Stimulated activated naive B cell treated with anti-CD40 and anti-IgM and Interleukin-4, amounts not matched to agents 10 μg/mL and 1 μg/mL and 100 μg/mL, for 72 hours (primary cell): ENCODE measurements at regions not wholly inside any gene's neighbourhood (a gene's known extent, or its start where the extent isn't known, plus 50 kb on each side); places are given as distances from the start of the nearest gene placed in this dataset.

Experiments used
- ATAC-seq, 2 donors: fragments of 150-1000 bp; cut with Tn5 transposase; replicated peaks; 2 replicates each; pipeline ENCODE4 v1.10.0; 2021; ENCODE audit warnings: moderate library complexity in 1 of 2
- DNase-seq: peaks from one replicate; pipeline ENCODE4 v3.0.0; 2021
- H3K27ac Mint-ChIP-seq: one replicate; pipeline ENCODE4 v1.8.0; 2022; ENCODE audit warnings: mild to moderate bottlenecking, mixed read lengths
- H3K27me3 Mint-ChIP-seq, 2 donors: one replicate each; pipeline ENCODE4 v1.8.0; 2022; ENCODE audit warnings: mixed read lengths in 2 of 2
- H3K36me3 Mint-ChIP-seq, 2 donors: one replicate each; pipeline ENCODE4 v1.8.0; 2022; ENCODE audit warnings: mixed read lengths in 2 of 2, mild to moderate bottlenecking in 1 of 2
- H3K4me1 Mint-ChIP-seq, 2 donors: one replicate each; pipeline ENCODE4 v1.8.0; 2022; ENCODE audit warnings: mixed read lengths in 2 of 2, mild to moderate bottlenecking in 1 of 2
- H3K4me3 Mint-ChIP-seq, 2 donors: one replicate each; pipeline ENCODE4 v1.8.0; 2022; ENCODE audit warnings: mild to moderate bottlenecking in 2 of 2, mixed read lengths in 2 of 2, moderate library complexity in 1 of 2
- H3K9me3 Mint-ChIP-seq, 2 donors: one replicate each; pipeline ENCODE4 v1.8.0; 2022; ENCODE audit warnings: mixed read lengths in 2 of 2, mild to moderate bottlenecking in 1 of 2

DNA sequence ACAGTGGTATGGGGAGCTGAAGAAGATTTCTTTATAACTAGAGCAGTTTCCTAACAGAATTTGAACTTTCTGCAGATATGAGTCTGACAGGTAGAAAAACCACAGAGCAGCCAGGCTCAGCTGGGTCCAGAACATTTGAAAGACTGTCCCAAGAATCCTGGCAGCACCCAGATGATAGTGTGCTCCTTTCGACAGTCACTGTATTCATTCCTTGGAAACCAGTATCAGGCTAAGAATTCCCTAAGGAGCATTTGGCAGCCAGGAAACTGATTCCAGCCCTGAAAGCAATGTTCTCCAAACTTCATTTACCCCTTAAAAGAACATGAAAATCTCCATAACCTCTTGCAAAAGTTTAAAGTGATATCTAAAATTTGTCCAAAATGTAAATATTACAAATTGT lies 123.0 kb upstream of the MTAP start:
- ATAC-seq: no peak
- no peak overlapping the region for H3K4me3 Mint-ChIP-seq
- H3K4me1 Mint-ChIP-seq: no peaks in the 10 kb centered on the region
- no peaks in the 10 kb centered on the region for H3K36me3 Mint-ChIP-seq
- H3K27ac Mint-ChIP-seq: no peak overlapping the region
- no peaks in the 10 kb centered on the region for H3K9me3 Mint-ChIP-seq
- no peak for DNase-seq
- H3K27me3 Mint-ChIP-seq: peaks cover 8 to 11% of the 10 kb centered on the region in 2 donors

DNA sequence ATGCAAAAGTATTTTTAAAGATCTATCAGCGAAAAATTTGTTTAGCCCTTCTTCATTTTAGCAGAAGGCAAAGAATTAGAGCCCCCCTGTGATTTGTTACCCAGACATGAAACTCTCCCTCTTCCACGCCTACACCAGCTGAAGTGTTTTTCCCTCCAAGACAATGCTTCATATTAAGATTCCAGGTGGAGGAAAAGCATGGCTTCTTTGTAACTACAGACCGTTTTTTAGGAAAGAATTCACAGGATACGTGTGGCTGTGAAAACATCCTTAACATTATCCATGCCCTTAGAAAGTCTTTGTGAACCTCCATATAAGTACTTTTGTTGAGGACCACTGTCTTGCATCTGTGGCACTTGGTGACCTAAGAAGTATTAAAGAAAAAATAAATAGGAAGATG lies 121.8 kb upstream of the MTAP start:
- DNase-seq (no peak), ATAC-seq (no peak)
- H3K9me3 Mint-ChIP-seq: no peaks in the 10 kb centered on the region
- peaks cover 0 to 2% of the 10 kb centered on the region in 2 donors for H3K4me1 Mint-ChIP-seq
- no peak overlapping the region for H3K27ac Mint-ChIP-seq
- peaks cover 4 to 5% of the 10 kb centered on the region in 2 donors for H3K27me3 Mint-ChIP-seq
- no peak overlapping the region for H3K4me3 Mint-ChIP-seq
- H3K36me3 Mint-ChIP-seq: no peaks in the 10 kb centered on the region

DNA sequence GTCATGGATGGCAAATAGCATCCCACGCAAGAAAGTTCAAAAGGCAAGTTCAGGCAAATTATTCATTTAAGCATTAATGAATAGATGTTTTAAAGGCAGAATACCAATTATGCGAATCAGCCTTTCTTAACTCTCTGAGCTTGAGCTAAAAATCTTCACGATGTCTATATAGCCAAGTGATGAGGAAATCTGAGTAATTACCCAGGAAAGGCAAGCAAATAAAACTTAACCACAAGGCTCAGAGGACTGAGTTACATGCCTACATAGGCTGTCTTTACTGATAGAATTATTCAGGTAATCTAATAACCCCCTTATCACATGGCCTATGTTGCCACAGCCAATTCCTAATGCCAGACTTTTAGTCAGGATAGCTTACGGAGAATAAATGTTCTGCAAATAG lies 120.8 kb upstream of the MTAP start:
- peaks cover 0 to 2% of the 10 kb centered on the region in 2 donors for H3K4me1 Mint-ChIP-seq
- no peak for DNase-seq
- no peak for ATAC-seq
- H3K27ac Mint-ChIP-seq: no peak overlapping the region
- H3K4me3 Mint-ChIP-seq: no peak overlapping the region
- no peaks in the 10 kb centered on the region for H3K36me3 Mint-ChIP-seq
- peaks cover 4 to 5% of the 10 kb centered on the region in 2 donors for H3K27me3 Mint-ChIP-seq
- no peaks in the 10 kb centered on the region for H3K9me3 Mint-ChIP-seq

DNA sequence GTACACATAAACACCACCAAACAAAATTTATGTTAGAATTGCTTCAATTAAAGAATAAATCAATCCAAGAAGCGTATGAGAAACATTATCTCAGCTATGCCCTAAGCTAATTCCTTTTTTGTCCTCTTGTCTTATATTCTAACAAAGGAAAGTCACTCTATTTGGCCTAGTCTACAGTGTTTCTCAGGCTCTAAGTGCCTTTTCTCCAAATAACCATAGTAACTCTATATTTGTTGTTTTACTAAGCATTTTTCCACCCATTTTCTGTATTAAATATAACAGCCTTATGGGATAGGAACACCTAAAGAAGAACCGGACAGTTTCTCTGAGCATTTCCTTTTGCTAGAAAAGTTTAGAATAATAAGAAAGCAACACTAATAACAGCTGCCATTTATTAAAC lies 120.1 kb upstream of the MTAP start:
- Mint-ChIP-seq H3K4me3 (no peak overlapping the region), H3K27me3 (peaks cover 4 to 5% of the 10 kb centered on the region in 2 donors), H3K27ac (no peak overlapping the region), H3K9me3 (no peaks in the 10 kb centered on the region), H3K36me3 (no peaks in the 10 kb centered on the region), H3K4me1 (peaks cover 0 to 2% of the 10 kb centered on the region in 2 donors)
- ATAC-seq (no peak), DNase-seq (no peak)

DNA sequence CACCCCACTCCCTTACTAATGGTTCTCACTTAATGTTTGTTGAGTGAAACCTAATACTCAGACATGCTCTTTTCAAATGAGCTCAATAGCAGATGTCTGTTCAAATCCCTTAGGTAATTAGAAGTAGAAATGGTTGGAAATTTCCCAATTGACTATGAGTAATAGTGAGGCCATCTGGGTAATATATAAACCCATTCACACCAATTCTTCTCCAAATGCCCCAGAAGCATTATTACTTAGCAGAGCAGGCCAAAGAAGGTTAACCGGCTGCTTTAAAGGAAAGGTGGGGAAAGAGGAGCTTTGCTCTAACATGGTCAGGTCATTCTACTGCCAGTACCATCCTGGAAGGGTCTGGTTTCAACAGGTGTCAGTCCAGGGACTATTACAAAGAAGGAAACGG lies 119.5 kb upstream of the MTAP start:
- ATAC-seq (no peak), DNase-seq (no peak)
- Mint-ChIP-seq H3K4me1 (peaks cover 0 to 2% of the 10 kb centered on the region in 2 donors), H3K4me3 (no peak overlapping the region), H3K27me3 (peaks cover 4 to 5% of the 10 kb centered on the region in 2 donors), H3K36me3 (no peaks in the 10 kb centered on the region), H3K27ac (no peak overlapping the region), H3K9me3 (no peaks in the 10 kb centered on the region)

DNA sequence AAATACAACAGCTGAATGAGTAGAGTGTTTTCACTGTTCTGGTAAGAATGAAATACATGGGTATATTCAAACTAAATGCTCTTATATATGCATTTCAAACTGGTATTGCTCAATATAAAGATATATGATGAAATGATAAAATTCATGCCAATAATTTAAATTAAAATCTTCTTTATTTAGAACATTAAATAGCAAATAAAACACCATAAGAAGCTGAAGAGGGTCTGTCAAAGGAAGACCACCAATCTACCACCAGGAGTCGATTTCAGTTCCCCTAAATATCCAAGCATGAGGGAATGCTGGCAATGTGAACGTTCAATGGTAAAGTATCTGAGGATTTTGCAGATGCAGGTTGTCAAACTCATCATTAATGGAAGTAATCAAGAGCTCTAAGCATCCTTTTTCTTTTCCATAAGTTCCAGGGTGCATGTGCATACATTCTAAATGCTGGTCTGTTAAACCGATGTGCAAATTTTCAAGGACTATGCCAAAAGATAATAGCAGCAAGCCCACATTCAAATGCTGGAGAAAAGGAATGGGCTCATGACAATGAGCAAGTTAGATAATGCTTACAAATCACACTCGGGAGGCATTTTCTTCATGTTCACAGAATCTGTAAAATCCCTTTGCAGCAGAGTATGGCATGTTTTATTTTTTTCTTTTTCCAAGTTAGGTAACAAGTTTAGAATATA lies 118.8 kb upstream of the MTAP start:
- H3K4me1 Mint-ChIP-seq: peaks cover 0 to 2% of the 10 kb centered on the region in 2 donors
- H3K27ac Mint-ChIP-seq: no peak overlapping the region
- H3K9me3 Mint-ChIP-seq: no peaks in the 10 kb centered on the region
- DNase-seq (no peak), ATAC-seq (no peak)
- H3K36me3 Mint-ChIP-seq: no peaks in the 10 kb centered on the region
- peaks cover 4 to 5% of the 10 kb centered on the region in 2 donors for H3K27me3 Mint-ChIP-seq
- H3K4me3 Mint-ChIP-seq: no peak overlapping the region

DNA sequence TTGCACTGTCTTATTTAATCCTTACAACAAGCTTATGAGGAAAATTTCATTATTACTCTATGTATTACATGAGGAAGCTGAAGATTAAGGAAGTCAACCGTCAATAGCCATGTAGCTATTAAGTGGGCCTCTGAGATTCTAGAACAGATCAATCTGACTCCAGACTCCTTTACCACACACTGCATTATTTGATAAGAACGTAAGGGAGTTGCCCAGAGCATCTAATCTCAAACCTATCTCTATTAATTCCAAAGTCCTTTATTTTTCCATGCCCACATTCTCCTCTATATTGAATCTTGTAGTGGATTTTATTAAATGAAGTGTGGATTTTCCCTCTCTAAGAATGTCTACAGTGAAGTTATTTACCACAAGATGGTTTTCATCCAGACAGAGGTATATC lies 118.2 kb upstream of the MTAP start:
- Mint-ChIP-seq H3K27ac (no peak overlapping the region), H3K27me3 (peaks cover 4 to 5% of the 10 kb centered on the region in 2 donors), H3K4me3 (no peak overlapping the region), H3K9me3 (no peaks in the 10 kb centered on the region), H3K4me1 (peaks cover 0 to 2% of the 10 kb centered on the region in 2 donors), H3K36me3 (no peaks in the 10 kb centered on the region)
- ATAC-seq: no peak
- DNase-seq: no peak

DNA sequence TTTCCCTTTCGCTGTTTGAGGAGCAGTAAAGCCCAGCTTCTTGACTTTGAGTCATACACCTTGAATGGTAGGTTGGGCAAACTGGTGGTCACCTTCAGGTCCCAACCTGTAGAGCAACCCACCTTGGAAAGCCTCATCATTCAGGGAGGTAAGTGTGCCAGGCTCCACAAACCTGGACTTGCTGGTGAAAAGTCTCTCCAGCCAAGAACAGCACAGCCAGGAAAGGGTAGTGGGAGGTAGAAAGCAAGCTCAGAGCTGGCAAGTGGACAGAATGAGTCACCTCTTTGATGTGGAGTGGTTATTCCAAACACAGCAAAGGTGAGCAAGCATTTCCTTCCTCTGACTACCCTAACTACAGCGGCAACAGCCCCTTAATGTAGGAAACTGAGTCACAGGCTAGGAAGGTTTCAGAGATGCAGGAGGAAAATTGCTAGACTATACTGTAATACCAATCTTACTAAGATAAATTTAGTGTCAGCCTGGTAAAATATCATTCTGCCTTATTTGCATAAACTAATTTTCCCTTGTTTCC lies 117.5 kb upstream of the MTAP start:
- peak; percentile 46 to 54 for ATAC-seq
- Mint-ChIP-seq H3K9me3 (no peaks in the 10 kb centered on the region), H3K4me1 (peaks cover 0 to 2% of the 10 kb centered on the region in 2 donors), H3K27ac (no peak overlapping the region), H3K27me3 (peaks cover 5 to 8% of the 10 kb centered on the region in 2 donors), H3K36me3 (no peaks in the 10 kb centered on the region), H3K4me3 (no peak overlapping the region)
- no peak for DNase-seq

DNA sequence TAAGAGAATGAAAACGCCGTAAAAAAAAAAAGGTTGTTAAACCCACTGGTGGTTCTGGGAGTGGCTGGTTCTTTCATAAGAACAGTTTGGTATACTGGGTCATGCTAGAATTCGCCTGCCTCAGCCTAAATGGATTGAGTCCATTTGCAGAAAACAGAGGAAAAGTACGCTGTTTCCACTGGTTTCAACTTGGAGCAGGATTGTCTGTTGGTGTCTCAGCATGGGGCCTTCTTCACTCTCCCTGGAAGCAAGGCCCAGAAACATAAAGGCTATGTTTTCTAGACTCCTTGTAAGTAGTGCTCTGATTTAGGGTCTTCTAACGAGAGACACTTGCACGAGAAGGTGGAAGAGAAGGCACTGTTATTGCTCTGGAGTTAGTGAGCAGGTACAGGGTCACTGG lies 116.9 kb upstream of the MTAP start:
- Mint-ChIP-seq H3K27ac (no peak overlapping the region), H3K4me3 (no peak overlapping the region), H3K27me3 (peaks cover 3 to 7% of the 10 kb centered on the region in 2 donors), H3K9me3 (no peaks in the 10 kb centered on the region), H3K36me3 (no peaks in the 10 kb centered on the region), H3K4me1 (peaks cover 0 to 2% of the 10 kb centered on the region in 2 donors)
- DNase-seq (no peak), ATAC-seq (no peak)

DNA sequence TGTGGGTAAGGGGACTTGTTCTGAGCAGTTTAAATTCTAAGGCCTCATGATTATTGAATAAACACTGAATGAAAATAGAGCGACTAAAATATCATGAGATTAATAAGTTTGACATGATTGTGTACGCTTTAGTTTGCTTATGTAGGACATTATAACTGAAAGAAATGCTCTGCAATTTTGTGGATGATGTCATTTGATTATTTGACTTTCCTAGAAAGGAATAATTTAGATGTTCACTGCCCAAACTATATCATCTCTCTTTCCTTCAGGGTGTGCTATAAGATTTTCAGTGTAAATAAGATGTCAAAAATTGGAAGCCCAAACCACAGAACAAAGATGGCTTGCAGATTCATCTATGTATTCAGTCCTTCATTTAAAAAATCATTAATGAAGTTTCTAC lies 115.7 kb upstream of the MTAP start:
- Mint-ChIP-seq H3K27me3 (peaks cover 6 to 13% of the 10 kb centered on the region in 2 donors), H3K4me3 (no peak overlapping the region), H3K9me3 (no peaks in the 10 kb centered on the region), H3K4me1 (peaks cover 0 to 2% of the 10 kb centered on the region in 2 donors), H3K27ac (no peak overlapping the region), H3K36me3 (no peaks in the 10 kb centered on the region)
- ATAC-seq (no peak), DNase-seq (no peak)

DNA sequence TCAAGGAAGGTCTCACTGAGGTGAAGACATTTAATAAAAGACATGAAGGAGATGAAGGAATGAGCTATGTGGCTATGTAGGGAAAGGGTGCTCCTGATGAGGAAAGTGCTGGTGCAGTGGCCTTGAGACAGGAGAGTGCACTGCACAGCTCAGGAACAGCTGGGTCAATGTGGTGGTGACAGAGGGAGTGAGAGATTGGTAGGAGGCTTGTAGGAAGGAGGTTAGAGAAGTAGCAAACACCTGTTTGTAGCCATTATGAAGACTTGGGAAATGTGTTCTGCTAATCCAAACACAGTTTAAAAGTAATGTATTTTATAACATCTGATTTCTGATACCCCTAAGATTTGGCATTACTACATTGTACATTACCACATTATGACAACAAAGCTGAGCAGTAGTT lies 115.1 kb upstream of the MTAP start:
- Mint-ChIP-seq H3K4me1 (peaks cover 0 to 2% of the 10 kb centered on the region in 2 donors), H3K36me3 (no peaks in the 10 kb centered on the region), H3K27me3 (peaks cover 12 to 19% of the 10 kb centered on the region in 2 donors), H3K4me3 (no peak overlapping the region), H3K27ac (no peak overlapping the region), H3K9me3 (no peaks in the 10 kb centered on the region)
- DNase-seq (no peak), ATAC-seq (no peak)

DNA sequence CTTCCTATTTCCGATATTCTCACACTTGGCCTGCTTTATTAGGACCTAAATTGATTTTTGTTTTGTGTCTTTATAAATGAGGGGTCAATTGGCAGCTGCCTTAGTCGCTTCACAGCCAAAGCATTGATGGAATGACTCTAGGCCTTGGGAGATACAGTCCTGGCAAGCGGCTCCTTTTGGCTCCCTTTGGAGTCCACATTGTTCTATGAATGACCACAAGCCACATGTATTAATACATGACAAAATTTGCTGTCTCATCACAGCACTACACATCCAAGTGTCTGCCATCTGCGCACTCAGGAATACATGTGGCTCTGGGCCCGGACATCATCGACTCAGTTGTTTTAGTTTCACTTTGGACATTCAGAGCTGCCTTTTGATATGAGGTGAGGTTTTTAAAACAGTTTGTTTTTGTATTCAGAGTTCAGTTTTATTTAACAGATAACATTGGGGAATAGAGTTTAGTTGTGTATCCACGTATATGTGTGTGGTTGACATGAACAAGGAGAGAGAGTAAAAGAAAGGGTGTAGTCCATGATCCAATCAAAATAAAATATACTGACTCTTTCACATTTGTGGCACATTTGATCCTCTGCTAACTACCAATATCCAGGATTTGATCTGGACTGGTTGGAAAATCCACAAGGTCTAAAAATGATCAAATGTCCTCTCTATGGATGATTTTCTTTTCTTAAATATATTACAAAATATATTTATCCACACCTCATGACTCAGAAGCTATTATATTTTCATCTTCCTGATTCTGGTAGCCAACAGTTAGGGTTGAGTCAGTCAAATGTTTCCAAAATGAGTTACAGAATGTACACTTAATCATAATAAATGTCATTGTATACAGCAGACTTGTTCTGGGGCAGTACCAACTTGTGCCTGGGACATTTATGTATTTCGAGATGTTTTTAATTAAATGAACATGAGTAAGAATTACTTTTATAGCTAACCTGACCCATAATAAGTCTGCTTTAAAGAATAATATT lies 114.0 kb upstream of the MTAP start:
- ATAC-seq (no peak), DNase-seq (no peak)
- Mint-ChIP-seq H3K27ac (no peak overlapping the region), H3K27me3 (peaks cover 12 to 25% of the 10 kb centered on the region in 2 donors), H3K4me1 (peaks cover 0 to 2% of the 10 kb centered on the region in 2 donors), H3K4me3 (no peak overlapping the region), H3K9me3 (no peaks in the 10 kb centered on the region), H3K36me3 (no peaks in the 10 kb centered on the region)

DNA sequence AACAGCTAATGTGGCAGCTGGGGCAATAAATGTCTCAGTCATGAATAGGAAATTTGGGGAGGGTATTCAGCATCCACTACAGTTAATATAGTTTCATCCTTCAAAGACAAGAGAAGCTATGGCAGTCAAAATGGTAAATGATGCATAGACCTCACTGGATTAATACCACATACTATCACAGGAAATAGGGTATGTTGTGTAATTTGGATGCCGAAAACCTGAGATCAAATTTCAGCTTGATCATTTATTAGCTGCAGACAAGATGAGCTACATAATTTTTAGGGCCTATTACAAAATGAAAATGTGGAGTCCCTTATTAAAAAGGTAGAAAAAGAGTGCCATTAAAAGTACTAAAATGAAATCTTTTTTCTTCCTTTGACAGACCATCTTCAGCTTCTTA lies 112.6 kb upstream of the MTAP start:
- ATAC-seq (no peak), DNase-seq (no peak)
- H3K27me3 Mint-ChIP-seq: peaks cover 17 to 25% of the 10 kb centered on the region in 2 donors
- H3K4me3 Mint-ChIP-seq: no peak overlapping the region
- H3K27ac Mint-ChIP-seq: no peak overlapping the region
- H3K9me3 Mint-ChIP-seq: no peaks in the 10 kb centered on the region
- H3K36me3 Mint-ChIP-seq: no peaks in the 10 kb centered on the region
- peaks cover 0 to under 1% of the 10 kb centered on the region in 2 donors for H3K4me1 Mint-ChIP-seq

DNA sequence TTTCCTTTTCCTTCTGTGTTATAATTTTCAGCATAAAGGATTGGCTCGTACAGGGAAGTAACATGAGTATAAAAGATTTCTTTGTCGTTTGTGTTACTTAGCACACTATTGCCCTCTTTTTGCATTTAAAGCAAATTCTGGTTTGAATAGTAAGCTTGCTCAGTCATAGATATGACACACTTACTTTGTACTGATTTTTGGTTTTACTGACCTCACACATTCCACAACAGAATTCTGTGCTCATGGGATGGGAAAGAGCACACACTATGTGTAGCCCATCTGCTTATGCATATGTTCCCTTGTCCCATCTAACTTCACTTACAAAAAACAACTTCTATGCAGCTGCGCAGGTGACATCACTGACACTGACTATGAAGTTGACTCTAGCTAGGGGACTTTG lies 111.9 kb upstream of the MTAP start:
- no peak for DNase-seq
- H3K4me1 Mint-ChIP-seq: no peaks in the 10 kb centered on the region
- no peak for ATAC-seq
- H3K27me3 Mint-ChIP-seq: peaks cover 21 to 25% of the 10 kb centered on the region in 2 donors
- H3K36me3 Mint-ChIP-seq: no peaks in the 10 kb centered on the region
- no peak overlapping the region for H3K27ac Mint-ChIP-seq
- no peak overlapping the region for H3K4me3 Mint-ChIP-seq
- peaks cover 0 to 3% of the 10 kb centered on the region in 2 donors for H3K9me3 Mint-ChIP-seq
